ENCODE measurements at regions not wholly inside any gene's neighbourhood (a gene's known extent, or its start where the extent isn't known, plus 50 kb on each side); places are given as distances from the start of the nearest gene placed in this dataset.

- no peak for TF ChIP-seq CTCF (IDR thresholded peaks at IDR 0.05; ENCODE audit: borderline replicate concordance)
Measured at GRCh38 chr9:22383718-22384117, 62.9 kb upstream of the DMRTA1 start.

GRCh38 chr9:22389271-22389670 lies 57.4 kb upstream of the DMRTA1 start:
- Histone ChIP-seq H3K4me3 (no peak overlapping the region), H3K9me3 (replicated peaks) (no peaks in the 10 kb centered on the region), H3K27ac (replicated peaks) (no peak overlapping the region), H3K4me1 (no peaks in the 10 kb centered on the region), H3K27me3 (ENCODE audit: low read depth) (no peaks in the 10 kb centered on the region), H3K36me3 (no peaks in the 10 kb centered on the region)
- DNase-seq, result no peak
- TF ChIP-seq CTCF (IDR thresholded peaks at IDR 0.05; ENCODE audit: borderline replicate concordance), result no peak
- intact Hi-C loops (cut with micrococcal nuclease), result no loop called here

More at GRCh38 chr9:22383718-22384117, 62.9 kb upstream of the DMRTA1 start:
- no peak overlapping the region for H3K4me3 ChIP-seq
- H3K27ac ChIP-seq (replicated peaks), result no peak overlapping the region
- intact Hi-C loops (cut with micrococcal nuclease), result no loop called here
- H3K9me3 ChIP-seq (replicated peaks), result no peaks in the 10 kb centered on the region
- H3K27me3 ChIP-seq (ENCODE audit: low read depth), result no peaks in the 10 kb centered on the region
- no peaks in the 10 kb centered on the region for H3K36me3 ChIP-seq
- H3K4me1 ChIP-seq, result no peaks in the 10 kb centered on the region
- DNase-seq, result no peak

- intact Hi-C loops (cut with micrococcal nuclease), result no loop called here
- DNase-seq, result no peak
- no peak overlapping the region for H3K27ac ChIP-seq (replicated peaks)
- H3K9me3 ChIP-seq (replicated peaks), result no peaks in the 10 kb centered on the region
- H3K4me1 ChIP-seq, result no peaks in the 10 kb centered on the region
- no peaks in the 10 kb centered on the region for H3K36me3 ChIP-seq
- H3K27me3 ChIP-seq (ENCODE audit: low read depth), result no peaks in the 10 kb centered on the region
- H3K4me3 ChIP-seq, result no peak overlapping the region
- no peak for TF ChIP-seq CTCF (IDR thresholded peaks at IDR 0.05; ENCODE audit: borderline replicate concordance)
Measured at GRCh38 chr9:22392523-22392922, 54.1 kb upstream of the DMRTA1 start.

GRCh38 chr9:22395687-22396141 lies 50.9 kb upstream of the DMRTA1 start:
- no peaks in the 10 kb centered on the region for H3K4me1 ChIP-seq
- H3K27me3 ChIP-seq (ENCODE audit: low read depth), result no peaks in the 10 kb centered on the region
- H3K36me3 ChIP-seq, result no peaks in the 10 kb centered on the region
- no peaks in the 10 kb centered on the region for H3K9me3 ChIP-seq (replicated peaks)
- H3K27ac ChIP-seq (replicated peaks), result no peak overlapping the region
- H3K4me3 ChIP-seq, result no peak overlapping the region
- TF ChIP-seq CTCF (IDR thresholded peaks at IDR 0.05; ENCODE audit: borderline replicate concordance), result no peak
- intact Hi-C loops (cut with micrococcal nuclease), result no loop called here
- no peak for DNase-seq

Measured in left ventricle myocardium inferior (tissue), 1 donor.